ENCODE measurements at regions not wholly inside any gene's neighbourhood (a gene's known extent, or its start where the extent isn't known, plus 50 kb on each side); places are given as distances from the start of the nearest gene placed in this dataset.

- DNase-seq (ENCODE audit: extremely low read depth in 1 of 11, low read depth in 9 of 11, low spot score in 4 of 11) = no peak
Measured at GRCh38 chr5:73298772-73299630, 126.0 kb downstream of the TMEM174 start.

- DNase-seq (ENCODE audit: extremely low read depth in 1 of 11, low read depth in 9 of 11, low spot score in 4 of 11) = no peak
Measured at GRCh38 chr5:73298251-73298771, 125.3 kb downstream of the TMEM174 start.

GRCh38 chr5:73297430-73297829 is 124.4 kb downstream of the TMEM174 start:
- DNase-seq (ENCODE audit: extremely low read depth in 1 of 11, low read depth in 9 of 11, low spot score in 4 of 11) = no peak

- no peak for DNase-seq (ENCODE audit: extremely low read depth in 1 of 11, low read depth in 9 of 11, low spot score in 4 of 11)
Measured at GRCh38 chr5:73296772-73297171, 123.8 kb downstream of the TMEM174 start.

- DNase-seq (ENCODE audit: extremely low read depth in 1 of 11, low read depth in 9 of 11, low spot score in 4 of 11) = no peak
Measured at GRCh38 chr5:73295921-73296320, 122.9 kb downstream of the TMEM174 start.

GRCh38 chr5:73295447-73295846 is 122.5 kb downstream of the TMEM174 start:
- no peak for DNase-seq (ENCODE audit: extremely low read depth in 1 of 11, low read depth in 9 of 11, low spot score in 4 of 11)

GRCh38 chr5:73292816-73293459 is 119.9 kb downstream of the TMEM174 start:
- DNase-seq (ENCODE audit: extremely low read depth in 1 of 11, low read depth in 9 of 11, low spot score in 4 of 11) = no peak

GRCh38 chr5:73291873-73292272 is 118.9 kb downstream of the TMEM174 start:
- no peak for DNase-seq (ENCODE audit: extremely low read depth in 1 of 11, low read depth in 9 of 11, low spot score in 4 of 11)

- no peak for DNase-seq (ENCODE audit: extremely low read depth in 1 of 11, low read depth in 9 of 11, low spot score in 4 of 11)
Measured at GRCh38 chr5:73290242-73290641, 117.2 kb downstream of the TMEM174 start.

GRCh38 chr5:73288803-73289720 is 116.1 kb downstream of the TMEM174 start:
- DNase-seq (ENCODE audit: extremely low read depth in 1 of 11, low read depth in 9 of 11, low spot score in 4 of 11) = no peak

- no peak for DNase-seq (ENCODE audit: extremely low read depth in 1 of 11, low read depth in 9 of 11, low spot score in 4 of 11)
Measured at GRCh38 chr5:73286896-73287295, 113.9 kb downstream of the TMEM174 start.

- DNase-seq (ENCODE audit: extremely low read depth in 1 of 11, low read depth in 9 of 11, low spot score in 4 of 11) = no peak
Measured at GRCh38 chr5:73284985-73285384, 112.0 kb downstream of the TMEM174 start.

GRCh38 chr5:73284220-73284795 is 111.3 kb downstream of the TMEM174 start:
- DNase-seq (ENCODE audit: extremely low read depth in 1 of 11, low read depth in 9 of 11, low spot score in 4 of 11) = no peak

- DNase-seq (ENCODE audit: extremely low read depth in 1 of 11, low read depth in 9 of 11, low spot score in 4 of 11) = no peak
Measured at GRCh38 chr5:73282923-73283322, 109.9 kb downstream of the TMEM174 start.

GRCh38 chr5:73282383-73282782 is 109.4 kb downstream of the TMEM174 start:
- DNase-seq (ENCODE audit: extremely low read depth in 1 of 11, low read depth in 9 of 11, low spot score in 4 of 11) = no peak

GRCh38 chr5:73280821-73281746 is 108.1 kb downstream of the TMEM174 start:
- peak in 9 of 11 donors; percentile 79 to 92 (median 82) for DNase-seq (ENCODE audit: extremely low read depth in 1 of 11, low read depth in 9 of 11, low spot score in 4 of 11)

GRCh38 chr5:73280386-73280785 is 107.4 kb downstream of the TMEM174 start:
- DNase-seq (ENCODE audit: extremely low read depth in 1 of 11, low read depth in 9 of 11, low spot score in 4 of 11) = no peak

- DNase-seq (ENCODE audit: extremely low read depth in 1 of 11, low read depth in 9 of 11, low spot score in 4 of 11) = no peak
Measured at GRCh38 chr5:73279805-73280204, 106.8 kb downstream of the TMEM174 start.
